H9 (cell line): ENCODE measurements at regions not wholly inside any gene's neighbourhood (a gene's known extent, or its start where the extent isn't known, plus 50 kb on each side); places are given as distances from the start of the nearest gene placed in this dataset.

Source experiments
- DNase-seq: peaks from one replicate; pipeline ENCODE4 v3.0.0-alpha.2; 2017
- H2AFZ ChIP-seq: one replicate; pipeline ENCODE4 v1.6.1; 2013; ENCODE audit warnings: mild to moderate bottlenecking, low read length, control low read depth, moderate library complexity
- H2AK5ac ChIP-seq: 2 replicates; pipeline ENCODE4 v1.6.1; 2013; ENCODE audit warnings: low read length, control low read depth, mixed read lengths; ENCODE audit not compliant: insufficient read length
- H2BK120ac ChIP-seq: one replicate; pipeline ENCODE4 v1.6.1; 2013; ENCODE audit warnings: low read depth, mild to moderate bottlenecking, low read length, control low read depth, inconsistent platforms; ENCODE audit not compliant: poor library complexity, severe bottlenecking
- H2BK12ac ChIP-seq: 2 replicates; pipeline ENCODE4 v1.6.1; 2013; ENCODE audit warnings: low read length, control low read depth, mixed read lengths, low read depth; ENCODE audit not compliant: insufficient read length
- H2BK15ac ChIP-seq: 2 replicates; pipeline ENCODE4 v1.6.1; 2013; ENCODE audit warnings: low read depth, low read length, control low read depth
- H2BK20ac ChIP-seq: one replicate; pipeline ENCODE4 v1.6.1; 2013; ENCODE audit warnings: low read depth, mild to moderate bottlenecking, low read length, control low read depth, inconsistent platforms; ENCODE audit not compliant: poor library complexity, severe bottlenecking
- H2BK5ac ChIP-seq: 2 replicates; pipeline ENCODE4 v1.6.1; 2013; ENCODE audit warnings: low read length, control low read depth, mixed read lengths; ENCODE audit not compliant: insufficient read length
- H3K14ac ChIP-seq: 2 replicates; pipeline ENCODE4 v1.6.1; 2013; ENCODE audit warnings: low read length, control low read depth; ENCODE audit not compliant: insufficient read depth
- H3K18ac ChIP-seq: 2 replicates; pipeline ENCODE4 v1.6.1; 2013; ENCODE audit warnings: low read depth, mild to moderate bottlenecking, mixed read lengths, low read length, control low read depth; ENCODE audit not compliant: insufficient read length
- H3K23ac ChIP-seq: 2 replicates; pipeline ENCODE4 v1.6.1; 2013; ENCODE audit warnings: low read length, control low read depth, mixed read lengths, low read depth; ENCODE audit not compliant: insufficient read length
- H3K23me2 ChIP-seq: 2 replicates; pipeline ENCODE4 v1.6.1; 2013; ENCODE audit warnings: low read depth, mild to moderate bottlenecking, mixed read lengths, low read length, control low read depth; ENCODE audit not compliant: insufficient read length, poor library complexity, severe bottlenecking
- H3K27ac ChIP-seq: 2 replicates; pipeline ENCODE4 v1.5.1; 2013; ENCODE audit warnings: low read length, control low read depth, mixed read lengths, low read depth; ENCODE audit not compliant: insufficient read length
- H3K27me3 ChIP-seq: 2 replicates; pipeline ENCODE4 v1.6.1; 2013; ENCODE audit warnings: low read length, control low read depth, inconsistent platforms; ENCODE audit not compliant: insufficient read depth
- H3K4ac ChIP-seq: 2 replicates; pipeline ENCODE4 v1.6.1; 2013; ENCODE audit warnings: low read depth, mild to moderate bottlenecking, control low read depth, inconsistent platforms, low read length, moderate library complexity
- H3K4me1 ChIP-seq: 2 replicates; pipeline ENCODE4 v1.6.1; 2013; ENCODE audit warnings: low read length, control low read depth, inconsistent platforms; ENCODE audit not compliant: insufficient read depth
- H3K4me2 ChIP-seq: 2 replicates; pipeline ENCODE4 v1.6.1; 2013; ENCODE audit warnings: low read length, control low read depth, mixed read lengths; ENCODE audit not compliant: insufficient read length, insufficient read depth
- H3K56ac ChIP-seq: 2 replicates; pipeline ENCODE4 v1.6.1; 2013; ENCODE audit warnings: low read depth, mild to moderate bottlenecking, mixed read lengths, low read length, control low read depth; ENCODE audit not compliant: insufficient read length
- H3K79me1 ChIP-seq: 2 replicates; pipeline ENCODE4 v1.6.1; 2013; ENCODE audit warnings: low read depth, mild to moderate bottlenecking, moderate library complexity, low read length, control low read depth, inconsistent platforms; ENCODE audit not compliant: insufficient read depth, poor library complexity, severe bottlenecking
- H3K79me2 ChIP-seq: 2 replicates; pipeline ENCODE4 v1.6.1; 2013; ENCODE audit warnings: low read length, control low read depth, inconsistent platforms; ENCODE audit not compliant: insufficient read depth
- H3K9ac ChIP-seq: 2 replicates; pipeline ENCODE4 v1.6.1; 2013; ENCODE audit warnings: low read length, control low read depth, mixed read lengths; ENCODE audit not compliant: insufficient read length; ENCODE audit errors: extremely low read depth
- H3K9me3 ChIP-seq: one replicate; pipeline ENCODE4 v1.6.1; 2013; ENCODE audit warnings: low read depth, low read length, inconsistent platforms; ENCODE audit not compliant: control insufficient read depth
- H3T11ph ChIP-seq: one replicate; pipeline ENCODE4 v1.6.1; 2013; ENCODE audit warnings: mild to moderate bottlenecking, low read length, control low read depth, inconsistent platforms
- H4K20me1 ChIP-seq: one replicate; pipeline ENCODE4 v1.6.1; 2013; ENCODE audit not compliant: control insufficient read depth, insufficient read length, insufficient read depth
- H4K5ac ChIP-seq: 2 replicates; pipeline ENCODE4 v1.6.1; 2013; ENCODE audit warnings: low read depth, mild to moderate bottlenecking, mixed read lengths, low read length, control low read depth; ENCODE audit not compliant: insufficient read length
- H4K8ac ChIP-seq: replicated peaks from 2 replicates; pipeline ENCODE4 v1.6.1; 2013; ENCODE audit warnings: low read length, control low read depth, mixed read lengths, low read depth; ENCODE audit not compliant: insufficient read length
- H4K91ac ChIP-seq: 2 replicates; pipeline ENCODE4 v1.6.1; 2013; ENCODE audit warnings: low read depth, mild to moderate bottlenecking, moderate library complexity, mixed read lengths, low read length, control low read depth; ENCODE audit not compliant: insufficient read length
- H3K27ac Mint-ChIP-seq, 3 experiments: 2 replicates in 2 of 3; 3 replicates in 1 of 3; pipeline ENCODE4 v1.8.0; 2020 to 2021; ENCODE audit warnings: mixed read lengths in 3 of 3, mild to moderate bottlenecking in 1 of 3, moderate library complexity in 1 of 3
- H3K27me3 Mint-ChIP-seq: 2 replicates; pipeline ENCODE4 v1.8.0; 2021; ENCODE audit warnings: low read depth, mild to moderate bottlenecking, moderate library complexity, mixed read lengths
- H3K36me3 Mint-ChIP-seq, 3 experiments: 2 replicates in 2 of 3; 3 replicates in 1 of 3; pipeline ENCODE4 v1.8.0; 2020 to 2021; ENCODE audit warnings: low read depth in 3 of 3, mixed read lengths in 3 of 3; ENCODE audit not compliant: insufficient read depth in 1 of 3
- H3K4me1 Mint-ChIP-seq, 2 experiments: 2 replicates each; pipeline ENCODE4 v1.8.0; 2020; ENCODE audit warnings: mixed read lengths in 2 of 2
- H3K4me3 Mint-ChIP-seq, 2 experiments: 2 replicates in 1 of 2; 3 replicates in 1 of 2; pipeline ENCODE4 v1.8.0; 2020 to 2021; ENCODE audit warnings: mild to moderate bottlenecking in 2 of 2, mixed read lengths in 2 of 2, moderate library complexity in 1 of 2
- H3K9me3 Mint-ChIP-seq, 2 experiments: 2 replicates in 1 of 2; 3 replicates in 1 of 2; pipeline ENCODE4 v1.8.0; 2020; ENCODE audit warnings: mild to moderate bottlenecking in 2 of 2, mixed read lengths in 2 of 2, moderate library complexity in 1 of 2
- WGBS: extraction: QIAGEN DNeasy Blood & Tissue Kit; methylation state at CpG from one replicate; pipeline ENCODE4 v1.1.7; 2013; ENCODE audit warnings: missing lambda C conversion rate, low lambda C conversion rate, mixed read lengths; ENCODE audit not compliant: insufficient read length; ENCODE audit errors: extremely low coverage; 5-methylcytosine and 5-hydroxymethylcytosine counted together
- TF ChIP-seq, protein P1 (sequence below): fragments of 200-600 bp; sonication (generic); conservative IDR thresholded peaks from 3 replicates; pipeline ENCODE4 v1.8.0; 2021; ENCODE audit warnings: antibody characterized with exemption, mild to moderate bottlenecking

DNA sequence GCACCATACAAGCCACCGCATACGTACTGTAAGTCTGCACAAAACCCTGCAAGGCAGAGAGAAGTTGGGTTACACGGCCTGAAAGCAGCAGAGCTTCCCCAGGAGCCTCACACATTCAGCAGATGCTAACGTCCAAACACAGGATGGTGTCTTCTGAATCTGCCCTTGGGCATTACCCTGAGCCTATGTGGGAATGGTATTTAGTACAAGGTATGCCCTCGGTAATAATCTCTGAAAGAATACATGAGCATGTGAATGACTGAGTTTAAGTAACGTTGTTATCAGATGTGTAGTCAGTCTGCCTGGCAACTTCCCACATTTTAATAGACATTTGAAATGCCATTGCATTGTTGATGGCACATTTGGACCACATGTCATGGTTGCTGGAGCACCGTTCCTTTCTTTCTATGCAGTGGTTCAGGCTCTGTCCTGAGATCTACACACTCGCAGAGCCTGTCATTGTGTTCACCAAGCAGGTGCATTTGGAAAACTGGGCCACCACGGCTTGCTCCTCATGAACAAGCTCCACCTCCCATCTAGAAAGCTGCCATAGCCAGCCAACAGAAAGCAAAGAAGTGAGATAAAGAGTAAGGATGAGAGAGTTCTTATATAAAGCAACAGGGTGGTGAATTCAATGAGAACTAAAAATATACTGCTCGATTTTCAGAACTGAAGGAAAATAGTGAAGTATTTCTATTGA lies 136.5 kb upstream of the GGTLC1 start:
- H4K20me1 ChIP-seq: no peaks in the 10 kb centered on the region
- Mint-ChIP-seq H3K27me3 (peaks cover 3% of the 10 kb centered on the region; the same call in 1 of the 2 replicates), H3K4me3 (no peak overlapping the region), H3K27ac (no peak overlapping the region), H3K4me1 (peaks cover 5 to 7% of the 10 kb centered on the region in 2 experiments), H3K36me3 (no peaks in the 10 kb centered on the region; a peak in 1 of 7 replicates), H3K9me3 (peaks cover 0 to 3% of the 10 kb centered on the region in 2 experiments; a peak in 2 of 5 replicates)
- H4K5ac ChIP-seq: no peak overlapping the region
- no peak overlapping the region for H4K91ac ChIP-seq
- no peak overlapping the region for H3T11ph ChIP-seq
- WGBS: no CpG with 5 or more reads among the region's 10 CpGs
- no peaks in the 10 kb centered on the region for H3K23me2 ChIP-seq
- H3K56ac ChIP-seq: no peak overlapping the region
- H2AFZ ChIP-seq: no peak overlapping the region
- no peaks in the 10 kb centered on the region for H3K4me1 ChIP-seq
- no peak overlapping the region for H2BK20ac ChIP-seq
- TF ChIP-seq, protein P1, sequence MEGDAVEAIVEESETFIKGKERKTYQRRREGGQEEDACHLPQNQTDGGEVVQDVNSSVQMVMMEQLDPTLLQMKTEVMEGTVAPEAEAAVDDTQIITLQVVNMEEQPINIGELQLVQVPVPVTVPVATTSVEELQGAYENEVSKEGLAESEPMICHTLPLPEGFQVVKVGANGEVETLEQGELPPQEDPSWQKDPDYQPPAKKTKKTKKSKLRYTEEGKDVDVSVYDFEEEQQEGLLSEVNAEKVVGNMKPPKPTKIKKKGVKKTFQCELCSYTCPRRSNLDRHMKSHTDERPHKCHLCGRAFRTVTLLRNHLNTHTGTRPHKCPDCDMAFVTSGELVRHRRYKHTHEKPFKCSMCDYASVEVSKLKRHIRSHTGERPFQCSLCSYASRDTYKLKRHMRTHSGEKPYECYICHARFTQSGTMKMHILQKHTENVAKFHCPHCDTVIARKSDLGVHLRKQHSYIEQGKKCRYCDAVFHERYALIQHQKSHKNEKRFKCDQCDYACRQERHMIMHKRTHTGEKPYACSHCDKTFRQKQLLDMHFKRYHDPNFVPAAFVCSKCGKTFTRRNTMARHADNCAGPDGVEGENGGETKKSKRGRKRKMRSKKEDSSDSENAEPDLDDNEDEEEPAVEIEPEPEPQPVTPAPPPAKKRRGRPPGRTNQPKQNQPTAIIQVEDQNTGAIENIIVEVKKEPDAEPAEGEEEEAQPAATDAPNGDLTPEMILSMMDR: no peak
- no peak overlapping the region for H3K9ac ChIP-seq
- H3K79me2 ChIP-seq: no peaks in the 10 kb centered on the region
- no peak overlapping the region for H2BK5ac ChIP-seq
- H2AK5ac ChIP-seq: no peak overlapping the region
- H3K27ac ChIP-seq: no peak overlapping the region
- H3K9me3 ChIP-seq: no peaks in the 10 kb centered on the region
- no peak overlapping the region for H4K8ac ChIP-seq
- no peak overlapping the region for H3K14ac ChIP-seq
- no peak overlapping the region for H3K18ac ChIP-seq
- H3K27me3 ChIP-seq: no peaks in the 10 kb centered on the region
- no peak overlapping the region for H2BK15ac ChIP-seq
- H2BK120ac ChIP-seq: no peak overlapping the region
- DNase-seq: no peak
- H3K4me2 ChIP-seq: no peak overlapping the region
- H3K23ac ChIP-seq: no peak overlapping the region
- no peak overlapping the region for H3K4ac ChIP-seq
- H3K79me1 ChIP-seq: no peaks in the 10 kb centered on the region
- no peak overlapping the region for H2BK12ac ChIP-seq
